Left colon (tissue), 2 donors: ENCODE measurements at regions not wholly inside any gene's neighbourhood (a gene's known extent, or its start where the extent isn't known, plus 50 kb on each side); places are given as distances from the start of the nearest gene placed in this dataset.
A peak's percentile ranks its signal among the peaks of the same experiment; 100 is the strongest.

Experiments
- ATAC-seq: fragments of 200-7000 bp; cut with Tn5 transposase; one replicate; pipeline ENCODE4 v1.9.1; 2020; ENCODE audit warnings: mild to moderate bottlenecking, moderate library complexity
- DNase-seq, 2 donors: peaks; one replicate each; pipeline ENCODE4 v3.0.0-alpha.2; 2020
- intact Hi-C, 2 donors: fragments of 100-400 bp; cut with DNase I in 1 of 2; cut with micrococcal nuclease in 1 of 2; formaldehyde crosslinking; loops; one replicate each; pipeline versions ENCODE4 v1.11.2 to v1.14.0; 2022; cut with DNase I, micrococcal nuclease
- donor health status: DM: no; HTN: no; CAD: no.
- donor health status: DM: yes; HTN: yes; CAD: no.

DNA sequence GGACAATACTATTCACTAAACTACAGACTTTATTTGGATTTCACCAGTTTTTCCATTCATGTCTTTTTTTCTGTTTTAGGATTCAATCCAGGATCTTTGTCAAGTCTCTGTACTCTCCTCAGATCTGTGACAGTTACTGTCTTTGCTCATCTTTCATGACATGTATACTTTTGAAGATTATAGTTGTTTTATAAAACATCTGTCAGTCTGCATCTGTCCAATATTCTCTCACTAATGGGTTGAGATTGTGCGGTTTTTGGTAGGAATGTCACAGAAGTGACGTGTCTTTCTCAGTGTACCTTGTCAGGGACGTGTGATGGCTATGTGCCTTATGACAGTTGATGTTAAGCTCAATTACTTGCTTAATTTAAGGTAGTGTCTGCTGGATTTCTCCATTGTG lies 124.9 kb upstream of the TPK1 start:
- intact Hi-C loops, result no loop called here
- ATAC-seq (no peak), DNase-seq (no peak)

DNA sequence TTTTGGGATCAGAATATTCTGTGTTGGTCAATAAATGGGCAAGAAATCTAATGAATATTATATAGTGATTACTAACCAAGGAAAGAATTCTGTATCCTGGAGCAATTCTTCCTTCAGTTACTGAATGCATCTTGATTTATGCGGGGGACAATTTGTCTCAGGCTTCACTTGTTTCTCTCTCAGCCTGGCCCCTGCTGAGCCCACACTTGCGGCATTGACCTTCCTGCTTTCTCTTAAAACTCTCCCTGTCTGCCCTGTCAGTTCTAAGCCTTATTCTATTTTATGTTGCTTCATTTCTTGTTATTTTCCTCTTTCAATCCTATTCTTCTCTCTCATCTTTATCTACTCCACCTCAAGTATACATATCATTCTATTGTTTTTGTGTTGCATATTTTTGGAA lies 122.1 kb upstream of the TPK1 start:
- DNase-seq (no peak), ATAC-seq (no peak)
- intact Hi-C loops, result no loop called here

DNA sequence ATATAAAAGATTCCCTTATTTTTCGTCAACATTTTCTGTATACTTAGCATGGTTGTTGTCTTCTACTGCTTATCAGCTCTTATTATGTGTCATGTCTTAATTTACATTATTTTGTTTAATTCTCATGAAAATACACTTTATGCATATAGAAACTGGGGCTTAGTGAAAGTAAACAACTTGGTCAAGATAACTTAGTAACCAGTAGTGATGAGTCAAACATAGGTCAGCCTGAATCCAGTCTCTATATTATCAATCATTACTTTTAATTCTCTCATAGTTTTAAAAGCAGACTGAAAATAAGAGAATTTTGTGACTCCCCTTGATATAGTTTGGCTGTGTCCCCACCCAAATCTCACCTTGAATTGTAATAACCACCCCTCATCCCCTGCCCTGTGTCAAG lies 119.6 kb upstream of the TPK1 start:
- intact Hi-C loops, result no loop called here
- ATAC-seq, result no peak
- no peak for DNase-seq

DNA sequence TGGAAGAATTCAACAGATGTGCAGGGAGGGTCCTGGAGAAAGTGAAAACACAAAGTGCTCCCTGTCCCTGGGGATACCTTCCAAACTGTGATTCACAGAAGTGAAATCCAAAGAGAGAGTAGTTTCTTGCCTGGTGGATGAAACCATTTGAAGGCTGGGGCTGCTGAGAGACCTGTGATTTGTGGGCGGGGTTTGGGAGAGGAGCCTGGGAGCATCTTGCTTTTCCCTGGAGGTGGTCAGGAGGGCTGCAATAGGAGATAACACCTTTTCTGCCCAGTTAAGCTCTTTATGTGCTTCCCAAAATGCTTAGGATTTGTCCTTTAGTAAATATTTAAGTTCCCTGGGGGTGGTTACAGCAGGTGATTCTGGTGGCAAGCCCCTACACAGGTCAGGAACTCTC lies 105.3 kb upstream of the TPK1 start:
- DNase-seq (no peak), ATAC-seq (no peak)
- intact Hi-C loops, result no loop called here

DNA sequence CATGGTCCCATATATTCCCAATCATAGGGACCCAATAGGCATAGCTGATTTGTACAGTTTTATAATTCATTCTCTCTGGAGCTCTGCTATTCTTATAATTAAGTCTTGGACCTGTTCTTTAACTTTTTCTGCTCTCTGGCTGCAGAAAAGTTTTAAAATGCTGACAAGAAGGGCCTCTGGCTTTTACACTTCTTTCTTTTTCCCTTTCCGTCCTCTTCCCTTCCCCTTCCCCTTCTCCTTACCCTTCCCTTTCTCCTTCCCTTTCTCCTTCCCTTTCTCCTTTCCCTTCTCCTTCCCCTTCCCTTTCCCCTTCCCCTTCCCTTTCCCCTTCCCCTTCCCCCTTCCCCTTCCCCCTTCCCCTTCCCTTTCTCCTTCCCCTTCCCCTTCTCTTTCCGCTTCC lies 101.3 kb upstream of the TPK1 start:
- intact Hi-C loops, result no loop called here
- ATAC-seq (no peak), DNase-seq (no peak)

DNA sequence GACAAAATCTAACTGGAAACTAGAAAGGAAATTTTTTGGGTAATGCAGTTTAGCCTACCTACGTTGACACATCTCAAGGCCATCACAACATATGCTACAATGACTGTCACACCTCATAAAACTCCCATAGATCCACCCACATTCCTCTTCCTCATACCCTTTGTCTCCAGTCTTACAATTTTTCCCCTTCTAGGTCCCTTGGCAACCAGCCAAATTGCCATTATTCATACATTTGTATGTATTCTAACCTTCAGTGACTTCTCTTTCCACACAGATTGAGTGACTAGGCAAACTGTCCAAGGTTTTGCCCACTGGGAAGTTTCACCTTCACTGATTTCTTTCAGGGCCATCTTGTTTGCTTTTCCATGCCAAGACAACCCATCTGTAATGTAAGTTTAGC lies 100.5 kb upstream of the TPK1 start:
- no peak for ATAC-seq
- intact Hi-C loops, result no loop called here
- no peak for DNase-seq

DNA sequence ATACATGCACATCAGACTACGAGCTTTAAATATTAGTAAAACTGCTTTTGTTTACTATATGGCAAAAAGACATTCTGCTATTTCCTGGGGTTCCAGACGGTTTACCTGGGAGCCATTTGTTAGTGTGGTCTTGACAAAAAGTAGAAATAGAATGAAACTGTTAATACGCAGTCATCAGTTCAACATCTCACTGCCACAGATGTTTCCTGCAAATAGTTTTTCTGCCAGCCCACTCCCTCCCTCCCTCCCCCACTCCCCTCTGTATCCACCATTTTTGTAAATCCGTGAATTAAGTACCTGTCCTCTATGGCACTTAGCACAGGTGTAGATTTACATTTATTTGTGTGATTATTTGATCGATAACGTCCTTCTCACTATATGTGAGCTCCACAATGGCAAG lies 74.6 kb upstream of the TPK1 start:
- intact Hi-C loops, result no loop called here
- DNase-seq, result no peak
- ATAC-seq, result no peak

DNA sequence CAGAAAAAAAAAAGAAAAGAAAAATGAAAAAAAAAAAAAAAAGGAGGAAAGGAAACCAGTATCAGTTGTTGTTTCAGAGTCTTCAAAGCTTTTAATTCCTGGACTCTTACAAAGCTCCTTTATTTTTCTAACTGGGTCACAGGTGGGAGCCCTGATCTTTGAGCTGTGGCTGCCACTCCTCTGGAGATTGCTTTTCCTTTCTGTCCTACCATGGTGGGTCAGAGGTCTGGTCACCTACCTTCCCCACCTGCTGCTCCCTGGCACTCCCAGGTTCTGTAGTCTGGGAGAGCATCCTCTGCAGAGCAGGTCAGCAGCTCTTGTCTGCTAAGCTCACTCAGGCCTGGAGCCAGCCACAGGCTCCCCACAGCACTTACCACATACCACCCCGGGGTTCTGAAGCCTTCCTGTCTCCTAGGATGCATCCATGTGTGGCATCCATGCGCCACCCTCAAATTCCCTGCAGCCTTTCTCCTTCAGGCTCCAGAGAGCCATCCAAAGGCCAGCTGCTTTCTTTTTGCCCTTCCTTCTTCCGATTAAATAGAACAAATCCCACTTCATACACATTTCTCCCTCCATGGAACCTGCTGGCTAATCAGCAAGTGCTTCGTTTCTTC lies 73.2 kb upstream of the TPK1 start:
- ATAC-seq (peak; percentile 96), DNase-seq (peak; percentile 7 to 33)
- intact Hi-C loops, result no loop called here

DNA sequence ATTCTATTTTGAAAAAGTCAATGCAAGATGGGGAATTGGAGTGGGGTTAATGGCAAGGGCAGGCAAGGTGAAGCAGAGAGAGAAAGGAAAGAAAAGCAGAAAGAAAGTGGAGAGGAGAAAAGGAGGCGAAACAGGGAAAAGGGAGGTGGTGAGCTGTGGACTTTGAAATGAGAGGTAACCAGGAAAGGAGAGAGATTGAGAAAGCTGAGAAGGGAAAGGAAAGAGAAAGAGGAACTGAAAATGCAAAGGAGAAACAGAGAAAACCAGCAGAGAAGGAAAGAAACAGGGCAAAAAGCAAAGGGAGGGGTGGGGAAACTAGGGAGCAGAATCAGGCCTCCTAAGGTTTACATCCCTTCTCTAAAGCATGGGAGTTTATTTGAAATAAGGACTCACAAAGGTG lies 72.5 kb upstream of the TPK1 start:
- intact Hi-C loops, result no loop called here
- DNase-seq (no peak), ATAC-seq (peak; percentile 73)

DNA sequence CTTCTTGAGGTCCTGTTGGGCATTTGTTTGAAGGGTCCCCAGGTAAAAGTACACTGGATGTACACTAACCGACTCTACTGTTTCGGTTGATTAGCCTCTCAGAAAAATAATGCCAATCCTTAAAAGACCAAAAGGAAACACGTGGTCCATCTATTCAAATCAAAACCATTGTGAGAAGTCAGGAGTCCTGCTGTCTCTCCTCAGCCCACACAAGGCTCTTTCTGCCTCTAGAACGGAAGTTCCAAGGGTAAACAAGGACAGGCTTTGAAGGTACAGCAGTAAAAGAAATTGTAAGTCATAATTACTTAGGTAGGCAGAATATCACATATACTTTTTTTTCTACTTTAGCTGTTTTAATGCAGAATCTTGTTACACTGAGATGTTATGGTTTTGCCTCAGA lies 71.7 kb upstream of the TPK1 start:
- no peak for DNase-seq
- peak; percentile 63 for ATAC-seq
- intact Hi-C loops, result no loop called here

DNA sequence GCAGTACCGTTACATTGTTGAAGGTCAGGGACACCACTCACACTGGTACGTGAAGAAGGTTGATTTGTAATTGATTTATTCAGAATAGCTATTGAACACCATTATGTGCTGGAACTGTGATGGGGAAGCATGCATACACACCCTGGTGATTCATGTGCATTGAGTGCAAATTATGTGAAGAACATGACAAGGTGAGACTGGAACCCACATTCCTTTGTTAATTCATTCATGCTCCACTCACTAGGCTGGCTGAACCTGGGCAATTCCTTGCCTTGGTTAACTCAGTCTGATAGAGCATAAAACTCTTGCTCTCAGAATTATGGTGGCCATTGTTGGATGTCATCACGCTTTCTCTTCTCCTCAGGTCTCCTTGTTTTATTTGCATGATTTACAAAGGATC lies 67.3 kb upstream of the TPK1 start:
- DNase-seq, result no peak
- intact Hi-C loops, result no loop called here
- ATAC-seq, result no peak

DNA sequence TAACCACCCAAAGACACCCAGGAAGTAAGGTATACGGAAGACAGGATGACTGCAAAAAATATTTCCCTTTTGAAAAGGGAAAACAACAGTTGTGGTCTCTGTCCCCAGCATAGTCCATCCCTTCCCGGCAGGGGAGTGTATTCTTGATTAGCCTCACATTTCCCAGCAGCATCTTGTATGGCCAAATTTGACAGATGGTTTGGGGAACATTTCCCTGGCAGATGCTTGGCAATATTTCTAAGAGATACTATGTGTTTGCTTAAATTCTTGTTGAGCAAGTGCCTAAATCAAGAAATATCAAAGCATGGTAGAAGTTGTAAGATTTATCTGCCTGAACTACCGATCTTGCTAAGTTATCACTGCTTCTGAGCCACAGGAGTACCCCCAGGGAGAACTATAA lies 56.9 kb upstream of the TPK1 start:
- no peak for ATAC-seq
- intact Hi-C loops, result no loop called here
- DNase-seq, result no peak
